ENCODE measurements at regions not wholly inside any gene's neighbourhood (a gene's known extent, or its start where the extent isn't known, plus 50 kb on each side); places are given as distances from the start of the nearest gene placed in this dataset.
A peak's percentile ranks its signal among the peaks of the same experiment; 100 is the strongest.

GRCh38 chr2:64836566-64836965 lies 152.6 kb upstream of the SLC1A4 start (continued):
- TF ChIP-seq AKNA (CRISPR knock-in tag; IDR thresholded peaks at IDR 0.05; ENCODE audit: borderline replicate concordance), result no peak
- no peak for TF ChIP-seq AGO2 (optimal IDR thresholded peaks at IDR 0.05; ENCODE audit: low read depth, low read length)
- no peak for TF ChIP-seq NR2F6 (IDR thresholded peaks at IDR 0.05)
- no peak for TF ChIP-seq NR2F6 (CRISPR knock-in tag; IDR thresholded peaks at IDR 0.05)
- TF ChIP-seq HHEX (CRISPR knock-in tag; IDR thresholded peaks at IDR 0.05), result no peak
- TF ChIP-seq HNF1A (IDR thresholded peaks at IDR 0.05; ENCODE audit: low read depth), result peak; percentile 44; the same call in 1 of the 2 replicates
- TF ChIP-seq HNF1A (CRISPR knock-in tag; IDR thresholded peaks at IDR 0.05; ENCODE audit: borderline replicate concordance), result no peak
- TF ChIP-seq PCBP2 (optimal IDR thresholded peaks at IDR 0.05; ENCODE audit: low read depth, low read length, poor library complexity, severe bottlenecking), result no peak
- TF ChIP-seq ARID4A (CRISPR knock-in tag; IDR thresholded peaks at IDR 0.05; ENCODE audit: borderline replicate concordance), result no peak; the same call in 1 of the 2 replicates
- no peak for TF ChIP-seq FOXA1 (IDR thresholded peaks at IDR 0.05)
- TF ChIP-seq FOXA1 (CRISPR knock-in tag; IDR thresholded peaks at IDR 0.05), result peak; percentile 43; the same call in 1 of the 2 replicates
- no peak for TF ChIP-seq ZSCAN30 (CRISPR knock-in tag; IDR thresholded peaks at IDR 0.05)
- no peak for TF ChIP-seq NONO (IDR thresholded peaks at IDR 0.05)
- no peak for TF ChIP-seq NONO (CRISPR knock-in tag; conservative IDR thresholded peaks at IDR 0.05)

Data from HepG2 (cell line).